OCI-LY3 (cell line): ENCODE measurements at regions not wholly inside any gene's neighbourhood (a gene's known extent, or its start where the extent isn't known, plus 50 kb on each side); places are given as distances from the start of the nearest gene placed in this dataset.

ENCODE experiments used
- H2AFZ ChIP-seq: fragments of 200-600, 300-600 bp; shearing (Covaris generic); 2 replicates; pipeline ENCODE4 v1.6.0; 2014; ENCODE audit warnings: antibody characterized with exemption, low read depth, low read length
- H3K27ac ChIP-seq: fragments of 200-600, 300-600 bp; sonication (generic); 2 replicates; pipeline ENCODE4 v1.5.1; 2014; ENCODE audit warnings: mild to moderate bottlenecking, low read length, moderate library complexity, mixed read lengths
- H3K27me3 ChIP-seq: fragments of 200-600, 300-600 bp; sonication (generic); 2 replicates; pipeline ENCODE4 v1.6.1; 2014; ENCODE audit warnings: low read depth, low read length, mixed read lengths
- H3K36me3 ChIP-seq: fragments of 200-600, 300-600 bp; sonication (generic); replicated peaks from 2 replicates; pipeline ENCODE3; 2014; ENCODE audit warnings: low read depth, low read length, mixed read lengths
- H3K4me1 ChIP-seq: fragments of 300-600, 200-600 bp; sonication (generic); 2 replicates; pipeline ENCODE4 v1.6.1; 2014; ENCODE audit warnings: low read length, mixed read lengths
- H3K4me2 ChIP-seq: fragments of 200-600, 300-600 bp; sonication (generic); 2 replicates; pipeline ENCODE4 v1.6.1; 2014; ENCODE audit warnings: low read length, mixed read lengths
- H3K4me3 ChIP-seq: fragments of 300-600, 200-600 bp; sonication (generic); 2 replicates; pipeline ENCODE4 v1.5.1; 2014; ENCODE audit warnings: antibody characterized with exemption, mild to moderate bottlenecking, low read length, moderate library complexity
- H3K79me2 ChIP-seq: fragments of 300-600, 200-600 bp; shearing (Covaris generic); 2 replicates; pipeline ENCODE4 v1.6.1; 2014; ENCODE audit warnings: mild to moderate bottlenecking, low read length, mixed read lengths
- H3K9ac ChIP-seq: fragments of 300-600, 200-600 bp; shearing (Covaris generic); 2 replicates; pipeline ENCODE4 v1.6.0; 2014; ENCODE audit warnings: mild to moderate bottlenecking, low read length, moderate library complexity
- H3K9me3 ChIP-seq: fragments of 200-600, 300-600 bp; shearing (Covaris generic); 2 replicates; pipeline ENCODE4 v1.6.1; 2014; ENCODE audit warnings: low read length, mixed read lengths; ENCODE audit not compliant: insufficient read depth
- H4K20me1 ChIP-seq: fragments of 200-600, 300-600 bp; sonication (generic); 2 replicates; pipeline ENCODE4 v1.6.1; 2016; ENCODE audit warnings: low read length, mixed read lengths; ENCODE audit not compliant: insufficient read depth
- CTCF ChIP-seq: fragments of 200-600, 300-600 bp; sonication (generic); IDR thresholded peaks from 2 replicates; pipeline ENCODE4 v1.5.1; 2014; ENCODE audit warnings: antibody characterized with exemption, low read length, low read depth
- EZH2phosphoT487 ChIP-seq: fragments of 200-600 bp; shearing (Covaris generic); IDR thresholded peaks from 2 replicates; pipeline ENCODE4 v1.6.1; 2018; ENCODE audit warnings: antibody characterized with exemption, mixed run types, low read depth

GRCh38 chr7:133155146-133155545 lies 73.3 kb upstream of the CHCHD3 start:
- TF ChIP-seq CTCF (no peak), EZH2phosphoT487 (no peak)
- Histone ChIP-seq H3K36me3 (no peaks in the 10 kb centered on the region), H2AFZ (no peak overlapping the region), H3K4me2 (no peak overlapping the region), H3K27ac (no peak overlapping the region), H3K4me1 (no peaks in the 10 kb centered on the region), H3K9me3 (no peaks in the 10 kb centered on the region), H3K79me2 (no peaks in the 10 kb centered on the region), H4K20me1 (0 out of 2 replicates have a peak, but pooled peaks cover 2% of the 10 kb centered on the region), H3K27me3 (peaks cover 58% of the 10 kb centered on the region), H3K4me3 (no peak overlapping the region), H3K9ac (no peak overlapping the region)

GRCh38 chr7:133155642-133156041 lies 73.8 kb upstream of the CHCHD3 start:
- TF ChIP-seq EZH2phosphoT487 (no peak), CTCF (no peak)
- no peaks in the 10 kb centered on the region for H3K36me3 ChIP-seq
- H3K4me3 ChIP-seq: no peak overlapping the region
- no peaks in the 10 kb centered on the region for H3K79me2 ChIP-seq
- H3K4me1 ChIP-seq: no peaks in the 10 kb centered on the region
- no peak overlapping the region for H3K9ac ChIP-seq
- no peak overlapping the region for H3K4me2 ChIP-seq
- peaks cover 6% of the 10 kb centered on the region; the same call in 1 of the 2 replicates for H4K20me1 ChIP-seq
- H3K27me3 ChIP-seq: peaks cover 58% of the 10 kb centered on the region
- no peak overlapping the region for H2AFZ ChIP-seq
- no peak overlapping the region for H3K27ac ChIP-seq
- no peaks in the 10 kb centered on the region for H3K9me3 ChIP-seq

GRCh38 chr7:133157045-133157444 lies 75.2 kb upstream of the CHCHD3 start:
- TF ChIP-seq EZH2phosphoT487: no peak
- no peak for TF ChIP-seq CTCF
- no peak overlapping the region for H3K27ac ChIP-seq
- no peaks in the 10 kb centered on the region for H3K9me3 ChIP-seq
- no peaks in the 10 kb centered on the region for H3K79me2 ChIP-seq
- no peak overlapping the region for H2AFZ ChIP-seq
- H3K4me1 ChIP-seq: no peaks in the 10 kb centered on the region
- H3K4me3 ChIP-seq: no peak overlapping the region
- no peak overlapping the region for H3K9ac ChIP-seq
- H3K27me3 ChIP-seq: peaks cover 64% of the 10 kb centered on the region
- H3K4me2 ChIP-seq: no peak overlapping the region
- peaks cover 7% of the 10 kb centered on the region; the same call in 1 of the 2 replicates for H4K20me1 ChIP-seq
- H3K36me3 ChIP-seq: no peaks in the 10 kb centered on the region

GRCh38 chr7:133164498-133164897 lies 82.6 kb upstream of the CHCHD3 start:
- Histone ChIP-seq H3K9me3 (no peaks in the 10 kb centered on the region), H3K9ac (no peak overlapping the region), H3K4me1 (peaks cover 20% of the 10 kb centered on the region), H2AFZ (no peak overlapping the region), H4K20me1 (peaks cover 39% of the 10 kb centered on the region), H3K36me3 (no peaks in the 10 kb centered on the region), H3K4me2 (peak overlapping the region; percentile 68), H3K27ac (no peak overlapping the region), H3K4me3 (peak overlapping the region; percentile 18; the same call in 1 of the 2 replicates), H3K79me2 (no peaks in the 10 kb centered on the region), H3K27me3 (peaks cover 73% of the 10 kb centered on the region)
- TF ChIP-seq CTCF (no peak), EZH2phosphoT487 (no peak)
